ENCODE measurements at regions not wholly inside any gene's neighbourhood (a gene's known extent, or its start where the extent isn't known, plus 50 kb on each side); places are given as distances from the start of the nearest gene placed in this dataset.

- TF ChIP-seq CTCF (tag by site-specific recombination; IDR thresholded peaks at IDR 0.05): no peak
- TF ChIP-seq BCL6B (tag by site-specific recombination; IDR thresholded peaks at IDR 0.05): no peak
- no peak for TF ChIP-seq HIC1 (tag by site-specific recombination; IDR thresholded peaks at IDR 0.05)
Observed at GRCh38 chr10:4108693-4109092, 323.7 kb upstream of the KLF6 start (continued).

GRCh38 chr10:4107285-4107851, 322.4 kb upstream of the KLF6 start:
- Histone ChIP-seq H3K4me3 (ENCODE audit: low read depth, low read length) (no peak overlapping the region), H3K27ac (ENCODE audit: extremely low read depth, low read depth, low read length) (no peak overlapping the region), H3K9me3 (ENCODE audit: control insufficient read depth, insufficient read depth, low read depth, low read length) (no peaks in the 10 kb centered on the region), H3K36me3 (ENCODE audit: control insufficient read depth in 2 of 2, insufficient read depth in 1 of 2, low read length in 2 of 2) (no peaks in the 10 kb centered on the region), H3K4me1 (ENCODE audit: control insufficient read depth, insufficient read depth, low read length) (peaks cover 3% of the 10 kb centered on the region)
- ChIA-PET CTCF (no interaction called here), POLR2A (interaction anchor here (0.5 kb wide), 1 partner anchor 253 kb away, joined by 3 read pairs; no protein-coding TSS in a partner anchor)
- TF ChIP-seq ZNF785 (tag by site-specific recombination; IDR thresholded peaks at IDR 0.05) (no peak), SP3 (tag by site-specific recombination; IDR thresholded peaks at IDR 0.05) (no peak), SCRT2 (tag by site-specific recombination; IDR thresholded peaks at IDR 0.05) (no peak), ZXDB (tag by site-specific recombination; IDR thresholded peaks at IDR 0.05) (no peak), ZSCAN30 (tag by site-specific recombination; IDR thresholded peaks at IDR 0.05) (no peak), SALL2 (tag by site-specific recombination; IDR thresholded peaks at IDR 0.05; ENCODE audit: borderline replicate concordance) (no peak)

GRCh38 chr10:4103603-4104002, 318.6 kb upstream of the KLF6 start:
- H3K27ac ChIP-seq (ENCODE audit: extremely low read depth, low read depth, low read length): no peak overlapping the region
- H3K9me3 ChIP-seq (ENCODE audit: control insufficient read depth, insufficient read depth, low read depth, low read length): no peaks in the 10 kb centered on the region
- H3K36me3 ChIP-seq (ENCODE audit: control insufficient read depth in 2 of 2, insufficient read depth in 1 of 2, low read length in 2 of 2): no peaks in the 10 kb centered on the region
- ChIA-PET CTCF (no interaction called here), POLR2A (no interaction called here)
- peaks cover 2% of the 10 kb centered on the region for H3K4me1 ChIP-seq (ENCODE audit: control insufficient read depth, insufficient read depth, low read length)
- no peak overlapping the region for H3K4me3 ChIP-seq (ENCODE audit: low read depth, low read length)
- TF ChIP-seq ZNF155 (tag by site-specific recombination; IDR thresholded peaks at IDR 0.05): no peak
- no peak for TF ChIP-seq SP3 (tag by site-specific recombination; IDR thresholded peaks at IDR 0.05)
- TF ChIP-seq ZNF707 (tag by site-specific recombination; IDR thresholded peaks at IDR 0.05): no peak
- no peak for TF ChIP-seq ZNF560 (tag by site-specific recombination; IDR thresholded peaks at IDR 0.05; ENCODE audit: borderline replicate concordance)
- TF ChIP-seq ZNF571 (tag by site-specific recombination; IDR thresholded peaks at IDR 0.05): no peak
- TF ChIP-seq SCRT1 (tag by site-specific recombination; IDR thresholded peaks at IDR 0.05; ENCODE audit: borderline replicate concordance): no peak
- TF ChIP-seq SP7 (tag by site-specific recombination; IDR thresholded peaks at IDR 0.05): no peak
- TF ChIP-seq ZNF335 (tag by site-specific recombination; conservative IDR thresholded peaks at IDR 0.05): no peak
- no peak for TF ChIP-seq YY1 (tag by site-specific recombination; IDR thresholded peaks at IDR 0.05)
